ENCODE measurements at regions not wholly inside any gene's neighbourhood (a gene's known extent, or its start where the extent isn't known, plus 50 kb on each side); places are given as distances from the start of the nearest gene placed in this dataset.

- Histone ChIP-seq H3K9me3 (no peaks in the 10 kb centered on the region), H3K27ac (no peak overlapping the region), H3K36me3 (replicated peaks in 1 of 2; ENCODE audit: insufficient read depth in 1 of 2, low read depth in 2 of 2) (no peaks in the 10 kb centered on the region), H3K4me1 (no peaks in the 10 kb centered on the region), H3K4me3 (no peak overlapping the region), H3K27me3 (no peaks in the 10 kb centered on the region)
- 29 to 36% methylated on average over 2 of the region's 2 CpGs for WGBS, 2 donors
- DNase-seq = no peak
- intact Hi-C loops (cut with DNase I) = no loop called here
- ATAC-seq = no peak
- TF ChIP-seq CTCF (IDR thresholded peaks at IDR 0.05) (no peak), POLR2A (IDR thresholded peaks at IDR 0.05) (no peak)
Observed at GRCh38 chr14:106487600-106487999, 961.2 kb downstream of the TMEM121 start.

DNA sequence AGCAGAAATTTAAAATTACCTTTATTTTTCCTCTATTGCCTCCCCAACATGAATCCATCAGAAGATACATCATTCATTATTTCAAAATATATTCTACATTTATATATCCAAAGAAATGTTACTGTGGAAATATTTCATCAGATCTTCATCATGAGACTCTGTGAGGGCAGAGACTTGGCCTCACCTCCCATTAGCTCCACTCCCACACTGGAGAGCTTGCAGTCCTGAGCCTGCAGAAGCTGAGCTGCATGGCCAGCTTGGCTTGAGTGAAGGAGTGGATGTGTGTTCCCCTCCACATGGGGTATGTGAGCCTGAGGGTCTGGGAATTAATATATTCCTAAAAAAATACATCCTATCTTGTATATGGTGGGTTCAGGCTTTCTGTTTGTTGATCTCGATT lies 961.9 kb downstream of the TMEM121 start:
- intact Hi-C loops (cut with DNase I) = no loop called here
- Histone ChIP-seq H3K27me3 (no peaks in the 10 kb centered on the region), H3K4me1 (no peaks in the 10 kb centered on the region), H3K36me3 (replicated peaks in 1 of 2; ENCODE audit: insufficient read depth in 1 of 2, low read depth in 2 of 2) (no peaks in the 10 kb centered on the region), H3K4me3 (no peak overlapping the region), H3K27ac (no peak overlapping the region), H3K9me3 (no peaks in the 10 kb centered on the region)
- ATAC-seq = no peak
- TF ChIP-seq POLR2A (IDR thresholded peaks at IDR 0.05) = no peak
- TF ChIP-seq CTCF (IDR thresholded peaks at IDR 0.05) = no peak
- 46 to 48% methylated on average over 1 of the region's 1 CpG for WGBS, 2 donors
- no peak for DNase-seq

GRCh38 chr14:106489112-106489881 lies 962.9 kb downstream of the TMEM121 start:
- ATAC-seq = no peak
- no peaks in the 10 kb centered on the region for H3K36me3 ChIP-seq (replicated peaks in 1 of 2; ENCODE audit: insufficient read depth in 1 of 2, low read depth in 2 of 2)
- H3K9me3 ChIP-seq = no peaks in the 10 kb centered on the region
- no peak overlapping the region for H3K27ac ChIP-seq
- no peak for DNase-seq
- intact Hi-C loops (cut with DNase I) = no loop called here
- 35 to 43% methylated on average over 8 of the region's 8 CpGs for WGBS, 2 donors
- H3K4me3 ChIP-seq = no peak overlapping the region
- H3K27me3 ChIP-seq = no peaks in the 10 kb centered on the region
- TF ChIP-seq POLR2A (IDR thresholded peaks at IDR 0.05) = no peak
- TF ChIP-seq CTCF (IDR thresholded peaks at IDR 0.05) = no peak
- no peaks in the 10 kb centered on the region for H3K4me1 ChIP-seq

GRCh38 chr14:106490442-106490841 lies 964.1 kb downstream of the TMEM121 start:
- Histone ChIP-seq H3K4me3 (no peak overlapping the region), H3K27ac (no peak overlapping the region), H3K9me3 (no peaks in the 10 kb centered on the region), H3K27me3 (no peaks in the 10 kb centered on the region), H3K36me3 (replicated peaks in 1 of 2; ENCODE audit: insufficient read depth in 1 of 2, low read depth in 2 of 2) (no peaks in the 10 kb centered on the region), H3K4me1 (no peaks in the 10 kb centered on the region)
- 56 to 57% methylated on average over 5 of the region's 5 CpGs for WGBS, 2 donors
- DNase-seq = no peak
- intact Hi-C loops (cut with DNase I) = no loop called here
- TF ChIP-seq CTCF (IDR thresholded peaks at IDR 0.05) = no peak
- no peak for TF ChIP-seq POLR2A (IDR thresholded peaks at IDR 0.05)
- ATAC-seq = no peak

GRCh38 chr14:106491851-106492250 lies 965.5 kb downstream of the TMEM121 start:
- no peak for ATAC-seq
- Histone ChIP-seq H3K27ac (no peak overlapping the region), H3K36me3 (replicated peaks in 1 of 2; ENCODE audit: insufficient read depth in 1 of 2, low read depth in 2 of 2) (no peaks in the 10 kb centered on the region), H3K27me3 (no peaks in the 10 kb centered on the region), H3K9me3 (no peaks in the 10 kb centered on the region), H3K4me1 (no peaks in the 10 kb centered on the region), H3K4me3 (no peak overlapping the region)
- WGBS, 2 donors = 56 to 67% methylated on average over 7 to 9 of the region's 9 CpGs
- intact Hi-C loops (cut with DNase I) = no loop called here
- TF ChIP-seq POLR2A (IDR thresholded peaks at IDR 0.05) (no peak), CTCF (IDR thresholded peaks at IDR 0.05) (peak in 1 of 7 experiments; percentile 5)
- DNase-seq = peak in 1 of 4 donors; percentile 24

Data from body of pancreas (tissue), 4 donors.